Kidney (tissue), 13 donors: ENCODE measurements at regions not wholly inside any gene's neighbourhood (a gene's known extent, or its start where the extent isn't known, plus 50 kb on each side); places are given as distances from the start of the nearest gene placed in this dataset.
A peak's percentile ranks its signal among the peaks of the same experiment; 100 is the strongest.
"Not testable (repeated sequence)": the region's sequence is repeated elsewhere in the genome, so short reads cannot be mapped to it uniquely, and the experiment has no call there.

Experiments
- DNase-seq, 5 donors: peaks; one replicate each; pipeline ENCODE4 v3.0.0-alpha.2; 2013 to 2020
- FAIRE-seq: peaks from 2 replicates; lab custom pipeline; 2012; peaks lifted over from hg19 to GRCh38; lab: Jason Lieb, UNC
- H3K27ac ChIP-seq, 2 donors: one replicate each; pipeline ENCODE4 v1.7.0; 2013; ENCODE audit warnings: low read depth in 2 of 2, low read length in 2 of 2, inconsistent platforms in 1 of 2
- H3K27me3 ChIP-seq: one replicate; pipeline ENCODE4 v1.7.1; 2013; ENCODE audit warnings: low read length, inconsistent platforms; ENCODE audit not compliant: control insufficient read depth, insufficient read depth
- H3K36me3 ChIP-seq, 3 donors: one replicate each; pipeline versions ENCODE4 v1.7.0 to v1.7.1; 2013; ENCODE audit warnings: low read length in 3 of 3, control low read depth in 1 of 3, inconsistent platforms in 1 of 3; ENCODE audit not compliant: insufficient read depth in 3 of 3, control insufficient read depth in 2 of 3
- H3K4me1 ChIP-seq, 3 donors: one replicate each; pipeline versions ENCODE4 v1.7.0 to v1.7.1; 2013; ENCODE audit warnings: low read length in 3 of 3, inconsistent platforms in 1 of 3, low read depth in 1 of 3; ENCODE audit not compliant: control insufficient read depth in 2 of 3, insufficient read depth in 2 of 3
- H3K4me3 ChIP-seq, 3 donors: one replicate each; pipeline versions ENCODE4 v1.7.0 to v1.8.1; 2013; ENCODE audit warnings: low read length in 3 of 3, control low read depth in 1 of 3, inconsistent platforms in 1 of 3
- H3K9ac ChIP-seq, 3 donors: one replicate each; pipeline versions ENCODE4 v1.7.0 to v1.7.1; 2013; ENCODE audit warnings: low read length in 3 of 3, control low read depth in 1 of 3, inconsistent platforms in 1 of 3
- H3K9me3 ChIP-seq, 3 donors: one replicate each; pipeline versions ENCODE4 v1.7.0 to v1.7.1; 2013; ENCODE audit warnings: low read length in 3 of 3, control low read depth in 1 of 3, inconsistent platforms in 1 of 3; ENCODE audit not compliant: control insufficient read depth in 2 of 3, insufficient read depth in 1 of 3
- intact Hi-C: fragments of 100-400 bp; cut with DNase I; formaldehyde crosslinking; loops from one replicate; pipeline ENCODE4 v1.11.1; 2022
- TF ChIP-seq, protein P1 (sequence below): IDR thresholded peaks from 3 replicates; pipeline ENCODE4 v1.5.1; 2012; ENCODE audit warnings: mild to moderate bottlenecking, moderate library complexity, borderline replicate concordance; ENCODE audit not compliant: insufficient read depth; ENCODE audit errors: extremely low read depth
- donor health status: control.
- donor health status: control.
- donor health status: control.
- donor health status: control.
- donor health status: control.
- donor health status: DM: yes; HTN: yes; CAD: no.
- donor health status: Normal renal cell carcinoma (clear cell type).

DNA sequence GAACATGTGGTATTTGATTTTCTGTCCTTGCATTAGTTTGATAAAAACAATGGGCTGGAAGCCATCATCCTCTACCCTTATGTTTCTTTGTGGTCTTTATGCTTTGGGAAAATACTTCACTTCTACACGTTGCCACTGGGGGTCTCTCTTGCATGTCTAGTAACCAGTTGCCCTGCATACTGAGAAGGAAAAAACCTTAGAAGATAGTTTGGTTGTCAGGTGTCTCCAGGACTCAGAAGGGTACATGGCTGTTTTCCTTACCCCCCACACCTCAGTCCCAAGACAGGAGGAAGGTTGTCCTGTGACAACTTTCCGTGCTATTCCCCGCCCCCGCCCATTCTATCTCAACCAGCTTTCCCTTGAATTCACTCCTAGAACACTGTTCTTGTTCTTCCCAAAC is 62.1 kb upstream of the LANCL3 start:
- Histone ChIP-seq H3K36me3 (no peaks in the 10 kb centered on the region), H3K4me3 (no peak overlapping the region), H3K9me3 (no peaks in the 10 kb centered on the region), H3K9ac (no peak overlapping the region), H3K27ac (no peak overlapping the region), H3K27me3 (no peaks in the 10 kb centered on the region), H3K4me1 (no peaks in the 10 kb centered on the region)
- DNase-seq (peak in 1 of 5 donors; percentile 17), FAIRE-seq (no peak)
- TF ChIP-seq, protein P1, sequence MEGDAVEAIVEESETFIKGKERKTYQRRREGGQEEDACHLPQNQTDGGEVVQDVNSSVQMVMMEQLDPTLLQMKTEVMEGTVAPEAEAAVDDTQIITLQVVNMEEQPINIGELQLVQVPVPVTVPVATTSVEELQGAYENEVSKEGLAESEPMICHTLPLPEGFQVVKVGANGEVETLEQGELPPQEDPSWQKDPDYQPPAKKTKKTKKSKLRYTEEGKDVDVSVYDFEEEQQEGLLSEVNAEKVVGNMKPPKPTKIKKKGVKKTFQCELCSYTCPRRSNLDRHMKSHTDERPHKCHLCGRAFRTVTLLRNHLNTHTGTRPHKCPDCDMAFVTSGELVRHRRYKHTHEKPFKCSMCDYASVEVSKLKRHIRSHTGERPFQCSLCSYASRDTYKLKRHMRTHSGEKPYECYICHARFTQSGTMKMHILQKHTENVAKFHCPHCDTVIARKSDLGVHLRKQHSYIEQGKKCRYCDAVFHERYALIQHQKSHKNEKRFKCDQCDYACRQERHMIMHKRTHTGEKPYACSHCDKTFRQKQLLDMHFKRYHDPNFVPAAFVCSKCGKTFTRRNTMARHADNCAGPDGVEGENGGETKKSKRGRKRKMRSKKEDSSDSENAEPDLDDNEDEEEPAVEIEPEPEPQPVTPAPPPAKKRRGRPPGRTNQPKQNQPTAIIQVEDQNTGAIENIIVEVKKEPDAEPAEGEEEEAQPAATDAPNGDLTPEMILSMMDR = no peak
- intact Hi-C loops = no loop called here

DNA sequence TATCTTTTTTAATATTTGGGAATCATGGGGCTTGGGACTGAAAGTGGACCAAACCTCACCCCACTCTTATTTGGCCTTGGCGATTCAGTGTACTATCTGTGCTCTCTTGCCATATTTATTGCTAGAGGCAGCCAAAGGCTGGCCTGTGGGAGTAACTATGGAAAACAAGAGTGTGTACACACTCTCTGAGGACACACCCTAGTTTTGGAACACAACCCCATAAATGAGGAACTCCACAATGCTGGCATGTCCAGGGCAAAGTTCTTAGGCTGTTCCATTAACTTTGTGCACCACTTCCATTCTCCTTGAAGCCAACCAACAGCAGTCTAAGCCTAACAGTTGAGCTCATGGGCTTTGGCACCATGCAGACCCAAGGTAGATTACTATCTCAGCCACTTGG is 54.9 kb upstream of the LANCL3 start:
- H3K9me3 ChIP-seq, H3K9ac ChIP-seq, FAIRE-seq, H3K4me3 ChIP-seq, H3K4me1 ChIP-seq, H3K27ac ChIP-seq, H3K36me3 ChIP-seq, DNase-seq, intact Hi-C loops, H3K27me3 ChIP-seq: not testable (repeated sequence)

DNA sequence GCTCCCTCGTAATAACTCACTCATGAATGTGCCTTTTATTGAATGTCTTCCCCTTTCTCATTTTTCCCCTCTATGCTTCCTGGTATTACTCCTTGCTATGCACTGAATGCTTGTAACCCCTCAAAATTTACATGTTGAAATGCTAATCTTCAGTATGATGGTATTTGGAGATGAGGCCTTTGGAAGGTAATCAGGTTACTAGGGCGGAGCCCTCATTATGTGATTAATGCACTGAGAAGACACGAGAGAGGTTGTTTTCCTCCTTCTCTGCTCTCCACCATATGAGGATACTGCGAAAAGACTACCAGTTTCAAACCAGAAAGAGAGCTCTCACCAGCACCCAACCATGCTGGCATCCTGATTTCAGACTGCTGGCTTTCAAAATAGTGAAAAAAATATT is 52.2 kb upstream of the LANCL3 start:
- H3K4me3 ChIP-seq, FAIRE-seq, H3K4me1 ChIP-seq, DNase-seq, H3K27me3 ChIP-seq, H3K9ac ChIP-seq, H3K27ac ChIP-seq, H3K9me3 ChIP-seq, H3K36me3 ChIP-seq, intact Hi-C loops: not testable (repeated sequence)

DNA sequence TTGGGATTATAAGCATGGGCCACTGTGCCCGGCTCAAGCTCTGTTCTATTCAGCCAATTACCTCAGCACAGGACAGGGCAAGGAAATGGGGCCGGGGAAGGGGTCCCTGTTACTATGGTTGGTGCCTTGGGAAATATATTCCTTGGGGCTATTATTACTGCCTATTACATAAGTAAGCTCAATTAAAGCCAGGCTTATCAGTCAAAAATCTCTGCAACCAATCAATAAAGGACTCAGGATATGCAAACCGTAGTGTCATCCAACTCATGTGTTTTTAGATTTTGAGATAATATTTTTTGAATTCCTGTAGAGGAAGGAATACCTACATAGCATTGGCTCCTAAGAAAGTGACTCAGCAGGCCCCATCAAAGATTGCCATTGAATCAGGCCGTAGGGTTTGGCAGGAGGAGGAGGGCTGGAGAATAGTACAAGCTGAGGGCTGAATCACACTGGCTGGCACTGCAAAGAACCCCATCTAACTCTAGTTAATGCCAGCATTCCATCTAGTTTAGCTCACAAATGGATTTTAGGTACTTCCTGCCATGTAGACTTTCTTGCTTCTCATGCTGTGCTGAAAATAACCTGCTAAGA is 50.5 kb upstream of the LANCL3 start:
- H3K27me3 ChIP-seq, FAIRE-seq, H3K4me1 ChIP-seq, H3K36me3 ChIP-seq, intact Hi-C loops, H3K9ac ChIP-seq, H3K27ac ChIP-seq, H3K9me3 ChIP-seq, DNase-seq, H3K4me3 ChIP-seq: not testable (repeated sequence)
